OCI-LY7 (cell line): ENCODE measurements at regions not wholly inside any gene's neighbourhood (a gene's known extent, or its start where the extent isn't known, plus 50 kb on each side); places are given as distances from the start of the nearest gene placed in this dataset.

Experiments used
- CTCF ChIP-seq: fragments of 200-600 bp; sonication (generic); conservative IDR thresholded peaks from 2 replicates; pipeline ENCODE4 v1.5.1; 2014; ENCODE audit warnings: mild to moderate bottlenecking, antibody characterized with exemption, low read length, moderate library complexity, mixed read lengths
- EZH2phosphoT487 ChIP-seq: fragments of 200-600 bp; sonication (generic); IDR thresholded peaks from 2 replicates; pipeline ENCODE4 v1.6.1; 2018; ENCODE audit warnings: low read depth, borderline replicate concordance, mild to moderate bottlenecking, mixed run types, antibody characterized with exemption, low read length, moderate library complexity, mixed read lengths

GRCh38 chr21:33988237-33989017 lies 72.8 kb upstream of the ATP5PO start:
- TF ChIP-seq CTCF (no peak), EZH2phosphoT487 (no peak)
